ENCODE measurements at regions not wholly inside any gene's neighbourhood (a gene's known extent, or its start where the extent isn't known, plus 50 kb on each side); places are given as distances from the start of the nearest gene placed in this dataset.

GRCh38 chr3:187594272-187594671 lies 75.9 kb downstream of the SST start:
- H3K4me3 ChIP-seq (ENCODE audit: low read depth, low read length), result no peak overlapping the region
- no peaks in the 10 kb centered on the region for H3K36me3 ChIP-seq
- H3K9me3 ChIP-seq, result no peaks in the 10 kb centered on the region
- no peaks in the 10 kb centered on the region for H3K4me1 ChIP-seq
- H3K27me3 ChIP-seq, result no peaks in the 10 kb centered on the region
- DNase-seq, result no peak
- TF ChIP-seq CTCF (IDR thresholded peaks at IDR 0.05; ENCODE audit: low read depth, low read length), result no peak

GRCh38 chr3:187593451-187593850 lies 76.7 kb downstream of the SST start:
- no peak for DNase-seq
- Histone ChIP-seq H3K27me3 (no peaks in the 10 kb centered on the region), H3K9me3 (no peaks in the 10 kb centered on the region), H3K36me3 (no peaks in the 10 kb centered on the region), H3K4me1 (no peaks in the 10 kb centered on the region), H3K4me3 (ENCODE audit: low read depth, low read length) (no peak overlapping the region)
- no peak for TF ChIP-seq CTCF (IDR thresholded peaks at IDR 0.05; ENCODE audit: low read depth, low read length)

GRCh38 chr3:187590861-187591576 lies 79.2 kb downstream of the SST start:
- no peak for TF ChIP-seq CTCF (IDR thresholded peaks at IDR 0.05; ENCODE audit: low read depth, low read length)
- Histone ChIP-seq H3K36me3 (no peaks in the 10 kb centered on the region), H3K9me3 (no peaks in the 10 kb centered on the region), H3K4me1 (no peaks in the 10 kb centered on the region), H3K4me3 (ENCODE audit: low read depth, low read length) (no peak overlapping the region), H3K27me3 (no peaks in the 10 kb centered on the region)
- no peak for DNase-seq

- Histone ChIP-seq H3K27me3 (no peaks in the 10 kb centered on the region), H3K4me3 (ENCODE audit: low read depth, low read length) (no peak overlapping the region), H3K9me3 (no peaks in the 10 kb centered on the region), H3K4me1 (no peaks in the 10 kb centered on the region), H3K36me3 (no peaks in the 10 kb centered on the region)
- no peak for TF ChIP-seq CTCF (IDR thresholded peaks at IDR 0.05; ENCODE audit: low read depth, low read length)
- no peak for DNase-seq
These were observed 83.1 kb downstream of the SST start for GRCh38 chr3:187587076-187587475.

GRCh38 chr3:187586226-187586625 lies 84.0 kb downstream of the SST start:
- Histone ChIP-seq H3K4me1 (no peaks in the 10 kb centered on the region), H3K36me3 (no peaks in the 10 kb centered on the region), H3K27me3 (no peaks in the 10 kb centered on the region), H3K4me3 (ENCODE audit: low read depth, low read length) (no peak overlapping the region), H3K9me3 (no peaks in the 10 kb centered on the region)
- TF ChIP-seq CTCF (IDR thresholded peaks at IDR 0.05; ENCODE audit: low read depth, low read length), result no peak
- DNase-seq, result no peak

- H3K4me1 ChIP-seq, result no peaks in the 10 kb centered on the region
These were observed 97.8 kb downstream of the SST start for GRCh38 chr3:187572441-187572840.

More at GRCh38 chr3:187572441-187572840, 97.8 kb downstream of the SST start:
- no peak for DNase-seq
- Histone ChIP-seq H3K36me3 (no peaks in the 10 kb centered on the region), H3K27me3 (no peaks in the 10 kb centered on the region), H3K9me3 (no peaks in the 10 kb centered on the region), H3K4me3 (ENCODE audit: low read depth, low read length) (no peak overlapping the region)
- TF ChIP-seq CTCF (IDR thresholded peaks at IDR 0.05; ENCODE audit: low read depth, low read length), result no peak
